Activated CD8-positive, alpha-beta memory T cell treated with anti-CD3 and anti-CD28 coated beads for 4 hours (primary cell): ENCODE measurements at regions not wholly inside any gene's neighbourhood (a gene's known extent, or its start where the extent isn't known, plus 50 kb on each side); places are given as distances from the start of the nearest gene placed in this dataset.
A peak's percentile ranks its signal among the peaks of the same experiment; 100 is the strongest.

Source experiments
- DNase-seq, 2 donors: peaks; one replicate each; pipeline ENCODE4 v3.0.0-alpha.2; 2020; ENCODE audit warnings: low read depth in 2 of 2

- no peak for DNase-seq
These were observed 241.8 kb downstream of the NPHP4 start for GRCh38 chr1:5750186-5751162.

GRCh38 chr1:5748286-5749225 lies 243.7 kb downstream of the NPHP4 start:
- no peak for DNase-seq

- no peak for DNase-seq
These were observed 244.6 kb downstream of the NPHP4 start for GRCh38 chr1:5747426-5748285.

- DNase-seq = no peak
These were observed 245.4 kb downstream of the NPHP4 start for GRCh38 chr1:5746611-5747425.

- peak; percentile 6 to 12 for DNase-seq
These were observed 246.2 kb downstream of the NPHP4 start for GRCh38 chr1:5745800-5746610.

GRCh38 chr1:5744911-5745799 lies 247.1 kb downstream of the NPHP4 start:
- DNase-seq = no peak

GRCh38 chr1:5744341-5744740 lies 247.9 kb downstream of the NPHP4 start:
- no peak for DNase-seq

GRCh38 chr1:5743435-5744095 lies 248.7 kb downstream of the NPHP4 start:
- no peak for DNase-seq

- DNase-seq = no peak
These were observed 249.4 kb downstream of the NPHP4 start for GRCh38 chr1:5742801-5743200.

GRCh38 chr1:5742032-5742431 lies 250.2 kb downstream of the NPHP4 start:
- DNase-seq = no peak

- no peak for DNase-seq
These were observed 251.1 kb downstream of the NPHP4 start for GRCh38 chr1:5740865-5741860.

GRCh38 chr1:5740450-5740849 lies 251.8 kb downstream of the NPHP4 start:
- no peak for DNase-seq

GRCh38 chr1:5739561-5740078 lies 252.6 kb downstream of the NPHP4 start:
- no peak for DNase-seq

- DNase-seq = no peak
These were observed 253.2 kb downstream of the NPHP4 start for GRCh38 chr1:5738911-5739462.

GRCh38 chr1:5737081-5737480 lies 255.1 kb downstream of the NPHP4 start:
- no peak for DNase-seq

- DNase-seq = no peak
These were observed 257.2 kb downstream of the NPHP4 start for GRCh38 chr1:5734996-5735395.
